GM21447 (cell line): ENCODE measurements at regions not wholly inside any gene's neighbourhood (a gene's known extent, or its start where the extent isn't known, plus 50 kb on each side); places are given as distances from the start of the nearest gene placed in this dataset.

Source experiments
- ATAC-seq: cut with Tn5 transposase; IDR thresholded peaks from one replicate; pipeline ENCODE4 v1.9.1; 2021; ENCODE audit not compliant: unreplicated experiment

- ATAC-seq, result no peak
These were observed 439.1 kb downstream of the GRB14 start for GRCh38 chr2:164182116-164182627.

GRCh38 chr2:164178835-164179465 lies 442.3 kb downstream of the GRB14 start:
- no peak for ATAC-seq

GRCh38 chr2:164164602-164165001 lies 428.8 kb upstream of the FIGN start:
- no peak for ATAC-seq

GRCh38 chr2:164155558-164155957 lies 419.8 kb upstream of the FIGN start:
- ATAC-seq, result no peak

- no peak for ATAC-seq
These were observed 415.7 kb upstream of the FIGN start for GRCh38 chr2:164151522-164151921.

GRCh38 chr2:164150604-164151003 lies 414.8 kb upstream of the FIGN start:
- ATAC-seq, result no peak

- ATAC-seq, result no peak
These were observed 410.6 kb upstream of the FIGN start for GRCh38 chr2:164146441-164146840.

GRCh38 chr2:164145093-164145987 lies 409.5 kb upstream of the FIGN start:
- no peak for ATAC-seq

GRCh38 chr2:164143183-164143930 lies 407.5 kb upstream of the FIGN start:
- ATAC-seq, result no peak

GRCh38 chr2:164142755-164143154 lies 406.9 kb upstream of the FIGN start:
- ATAC-seq, result no peak

GRCh38 chr2:164141271-164141670 lies 405.5 kb upstream of the FIGN start:
- ATAC-seq, result no peak

GRCh38 chr2:164138750-164139149 lies 402.9 kb upstream of the FIGN start:
- no peak for ATAC-seq

- no peak for ATAC-seq
These were observed 398.5 kb upstream of the FIGN start for GRCh38 chr2:164134336-164134735.

GRCh38 chr2:164127971-164128527 lies 392.2 kb upstream of the FIGN start:
- ATAC-seq, result no peak

GRCh38 chr2:164126960-164127660 lies 391.3 kb upstream of the FIGN start:
- no peak for ATAC-seq

GRCh38 chr2:164115806-164116205 lies 380.0 kb upstream of the FIGN start:
- no peak for ATAC-seq

- no peak for ATAC-seq
These were observed 379.1 kb upstream of the FIGN start for GRCh38 chr2:164114937-164115336.

GRCh38 chr2:164112105-164112504 lies 376.3 kb upstream of the FIGN start:
- ATAC-seq, result no peak

- ATAC-seq, result no peak
These were observed 374.7 kb upstream of the FIGN start for GRCh38 chr2:164110515-164110914.

- ATAC-seq, result no peak
These were observed 373.2 kb upstream of the FIGN start for GRCh38 chr2:164109006-164109405.

GRCh38 chr2:164103271-164103670 lies 367.5 kb upstream of the FIGN start:
- ATAC-seq, result no peak
